T1000 (cell line): ENCODE measurements at regions not wholly inside any gene's neighbourhood (a gene's known extent, or its start where the extent isn't known, plus 50 kb on each side); places are given as distances from the start of the nearest gene placed in this dataset.
"Not testable (repeated sequence)": the region's sequence is repeated elsewhere in the genome, so short reads cannot be mapped to it uniquely, and the experiment has no call there.

ENCODE experiments used
- DNase-seq: peaks from one replicate; lab custom pipeline; 2025; ENCODE audit warnings: mixed read lengths; lab: John Stamatoyannopoulos, UW

GRCh38 chr2:78839259-78839658, 186.2 kb upstream of the REG3G start:
- DNase-seq, result no peak

- not testable (repeated sequence) for DNase-seq
Measured at GRCh38 chr2:78840311-78840710, 185.2 kb upstream of the REG3G start.

GRCh38 chr2:78845664-78846185, 179.8 kb upstream of the REG3G start:
- no peak for DNase-seq

GRCh38 chr2:78861546-78861945, 164.0 kb upstream of the REG3G start:
- no peak for DNase-seq

- no peak for DNase-seq
Measured at GRCh38 chr2:78864205-78864604, 161.3 kb upstream of the REG3G start.

- DNase-seq, result no peak
Measured at GRCh38 chr2:78865667-78866066, 159.8 kb upstream of the REG3G start.

GRCh38 chr2:78870343-78870967, 155.0 kb upstream of the REG3G start:
- DNase-seq, result no peak

- no peak for DNase-seq
Measured at GRCh38 chr2:78873526-78873925, 152.0 kb upstream of the REG3G start.

- DNase-seq, result no peak
Measured at GRCh38 chr2:78876316-78876688, 149.2 kb upstream of the REG3G start.

GRCh38 chr2:78887446-78887845, 138.1 kb upstream of the REG3G start:
- DNase-seq, result no peak

GRCh38 chr2:78890935-78891334, 134.6 kb upstream of the REG3G start:
- DNase-seq, result no peak

- no peak for DNase-seq
Measured at GRCh38 chr2:78892295-78892694, 133.2 kb upstream of the REG3G start.

GRCh38 chr2:78895022-78895421, 130.5 kb upstream of the REG3G start:
- DNase-seq, result no peak

GRCh38 chr2:78896536-78896935, 129.0 kb upstream of the REG3G start:
- DNase-seq, result no peak

- DNase-seq, result no peak
Measured at GRCh38 chr2:78907089-78907488, 118.4 kb upstream of the REG3G start.

- no peak for DNase-seq
Measured at GRCh38 chr2:78908973-78909372, 116.5 kb upstream of the REG3G start.

GRCh38 chr2:78910376-78910775, 115.1 kb upstream of the REG3G start:
- no peak for DNase-seq

- DNase-seq, result no peak
Measured at GRCh38 chr2:78913257-78913656, 112.2 kb upstream of the REG3G start.

GRCh38 chr2:78925258-78925657, 100.2 kb upstream of the REG3G start:
- DNase-seq, result no peak

- no peak for DNase-seq
Measured at GRCh38 chr2:78928502-78928901, 97.0 kb upstream of the REG3G start.

- DNase-seq, result no peak
Measured at GRCh38 chr2:78940998-78941397, 84.5 kb upstream of the REG3G start.

- no peak for DNase-seq
Measured at GRCh38 chr2:78941751-78942150, 83.8 kb upstream of the REG3G start.

- DNase-seq, result no peak
Measured at GRCh38 chr2:78963881-78964280, 61.6 kb upstream of the REG3G start.

- DNase-seq, result no peak
Measured at GRCh38 chr2:78967294-78967693, 58.2 kb upstream of the REG3G start.
